Osteocyte (in vitro differentiated cells): ENCODE measurements at regions not wholly inside any gene's neighbourhood (a gene's known extent, or its start where the extent isn't known, plus 50 kb on each side); places are given as distances from the start of the nearest gene placed in this dataset.
A peak's percentile ranks its signal among the peaks of the same experiment; 100 is the strongest.

Experiments
- DNase-seq: peaks from one replicate; pipeline ENCODE4 v3.0.0; 2021; ENCODE audit warnings: mixed read lengths; ENCODE audit not compliant: unreplicated experiment; ENCODE audit errors: extremely low spot score
- H3K27ac Mint-ChIP-seq: one replicate; pipeline ENCODE4 v1.8.0; 2021; ENCODE audit warnings: mild to moderate bottlenecking, mixed read lengths; ENCODE audit not compliant: unreplicated experiment
- H3K27me3 Mint-ChIP-seq: one replicate; pipeline ENCODE4 v1.8.0; 2021; ENCODE audit warnings: mixed read lengths; ENCODE audit not compliant: unreplicated experiment
- H3K36me3 Mint-ChIP-seq: one replicate; pipeline ENCODE4 v1.8.0; 2021; ENCODE audit warnings: mixed read lengths; ENCODE audit not compliant: unreplicated experiment
- H3K4me1 Mint-ChIP-seq: one replicate; pipeline ENCODE4 v1.8.0; 2021; ENCODE audit warnings: mixed read lengths; ENCODE audit not compliant: unreplicated experiment
- H3K4me3 Mint-ChIP-seq: one replicate; pipeline ENCODE4 v1.8.0; 2021; ENCODE audit warnings: mild to moderate bottlenecking, moderate library complexity, mixed read lengths; ENCODE audit not compliant: unreplicated experiment
- H3K9me3 Mint-ChIP-seq: one replicate; pipeline ENCODE4 v1.8.0; 2021; ENCODE audit warnings: mixed read lengths; ENCODE audit not compliant: unreplicated experiment
- TF ChIP-seq, protein P1 (sequence below): fragments of 200-600 bp; sonication (generic); IDR thresholded peaks from 2 replicates; pipeline ENCODE4 v1.5.0; 2021; ENCODE audit warnings: antibody characterized with exemption, mild to moderate bottlenecking, moderate library complexity

DNA sequence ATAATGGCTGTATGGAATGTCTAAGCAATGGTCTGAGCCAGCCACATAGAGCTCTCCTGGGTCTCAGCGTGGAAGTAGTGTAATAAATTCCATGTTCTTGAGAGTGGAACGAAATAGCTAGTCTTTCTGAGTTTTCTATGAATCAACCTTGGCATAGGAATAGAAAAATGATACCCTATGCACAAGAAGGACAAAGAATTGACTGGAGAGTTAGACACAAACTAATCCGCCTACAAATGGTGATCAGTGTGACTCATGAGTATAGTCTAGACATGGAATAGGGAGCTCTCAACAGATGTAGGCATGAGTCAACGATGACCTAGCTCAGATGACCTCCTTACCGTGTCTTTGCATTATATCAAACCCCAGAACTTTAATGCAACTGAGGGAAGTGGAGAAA, 256.8 kb upstream of the GRIN3A start:
- H3K27me3 Mint-ChIP-seq = no peaks in the 10 kb centered on the region
- no peaks in the 10 kb centered on the region for H3K4me1 Mint-ChIP-seq
- DNase-seq = no peak
- TF ChIP-seq, protein P1, sequence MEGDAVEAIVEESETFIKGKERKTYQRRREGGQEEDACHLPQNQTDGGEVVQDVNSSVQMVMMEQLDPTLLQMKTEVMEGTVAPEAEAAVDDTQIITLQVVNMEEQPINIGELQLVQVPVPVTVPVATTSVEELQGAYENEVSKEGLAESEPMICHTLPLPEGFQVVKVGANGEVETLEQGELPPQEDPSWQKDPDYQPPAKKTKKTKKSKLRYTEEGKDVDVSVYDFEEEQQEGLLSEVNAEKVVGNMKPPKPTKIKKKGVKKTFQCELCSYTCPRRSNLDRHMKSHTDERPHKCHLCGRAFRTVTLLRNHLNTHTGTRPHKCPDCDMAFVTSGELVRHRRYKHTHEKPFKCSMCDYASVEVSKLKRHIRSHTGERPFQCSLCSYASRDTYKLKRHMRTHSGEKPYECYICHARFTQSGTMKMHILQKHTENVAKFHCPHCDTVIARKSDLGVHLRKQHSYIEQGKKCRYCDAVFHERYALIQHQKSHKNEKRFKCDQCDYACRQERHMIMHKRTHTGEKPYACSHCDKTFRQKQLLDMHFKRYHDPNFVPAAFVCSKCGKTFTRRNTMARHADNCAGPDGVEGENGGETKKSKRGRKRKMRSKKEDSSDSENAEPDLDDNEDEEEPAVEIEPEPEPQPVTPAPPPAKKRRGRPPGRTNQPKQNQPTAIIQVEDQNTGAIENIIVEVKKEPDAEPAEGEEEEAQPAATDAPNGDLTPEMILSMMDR = no peak
- no peaks in the 10 kb centered on the region for H3K36me3 Mint-ChIP-seq
- H3K27ac Mint-ChIP-seq = no peak overlapping the region
- H3K9me3 Mint-ChIP-seq = no peaks in the 10 kb centered on the region
- no peak overlapping the region for H3K4me3 Mint-ChIP-seq

DNA sequence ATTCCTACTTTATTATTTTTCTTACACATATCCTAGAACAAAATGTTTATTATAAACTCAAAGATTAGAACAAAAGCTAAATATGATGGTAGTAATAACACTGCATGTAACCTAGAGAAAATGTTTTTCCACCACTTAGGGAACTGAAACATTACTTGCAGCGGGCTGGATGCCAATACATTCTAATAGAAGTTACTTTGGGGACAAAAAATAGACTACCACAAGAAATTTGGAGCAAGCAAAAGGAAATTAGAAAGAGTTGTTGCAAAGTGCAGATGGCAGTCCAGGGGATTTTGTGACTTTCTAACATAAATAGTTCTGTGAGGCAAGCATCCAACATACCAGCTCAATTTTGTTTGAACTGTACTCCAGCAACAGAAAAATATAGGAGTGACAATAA, 255.3 kb upstream of the GRIN3A start:
- Mint-ChIP-seq H3K9me3 (no peaks in the 10 kb centered on the region), H3K4me3 (no peak overlapping the region)

DNA sequence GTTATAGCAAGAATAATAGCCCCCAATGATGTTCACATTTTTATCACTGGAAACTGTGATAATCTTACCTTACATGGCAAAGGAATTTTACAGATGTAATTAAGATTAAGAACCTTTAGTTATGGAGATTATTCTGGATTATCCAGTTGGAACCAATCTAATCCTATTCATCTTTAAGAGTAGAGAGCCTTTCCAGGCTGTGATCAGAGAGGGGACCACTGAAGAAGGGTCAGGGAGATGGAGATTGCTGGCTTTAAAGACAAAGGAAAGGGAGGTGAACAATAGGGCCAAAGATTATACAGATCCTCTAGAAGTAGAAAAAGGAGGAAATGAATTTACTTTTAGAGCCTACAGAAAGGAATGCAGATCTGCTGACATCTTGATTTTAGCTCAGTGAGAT, 253.5 kb upstream of the GRIN3A start:
- Mint-ChIP-seq H3K4me3 (no peak overlapping the region), H3K9me3 (no peaks in the 10 kb centered on the region)

More for the DNA sequence above, 255.3 kb upstream of the GRIN3A start:
- H3K27ac Mint-ChIP-seq = no peak overlapping the region
- TF ChIP-seq, protein P1 = no peak
- H3K27me3 Mint-ChIP-seq = no peaks in the 10 kb centered on the region
- DNase-seq = no peak
- H3K4me1 Mint-ChIP-seq = no peaks in the 10 kb centered on the region
- no peaks in the 10 kb centered on the region for H3K36me3 Mint-ChIP-seq

DNA sequence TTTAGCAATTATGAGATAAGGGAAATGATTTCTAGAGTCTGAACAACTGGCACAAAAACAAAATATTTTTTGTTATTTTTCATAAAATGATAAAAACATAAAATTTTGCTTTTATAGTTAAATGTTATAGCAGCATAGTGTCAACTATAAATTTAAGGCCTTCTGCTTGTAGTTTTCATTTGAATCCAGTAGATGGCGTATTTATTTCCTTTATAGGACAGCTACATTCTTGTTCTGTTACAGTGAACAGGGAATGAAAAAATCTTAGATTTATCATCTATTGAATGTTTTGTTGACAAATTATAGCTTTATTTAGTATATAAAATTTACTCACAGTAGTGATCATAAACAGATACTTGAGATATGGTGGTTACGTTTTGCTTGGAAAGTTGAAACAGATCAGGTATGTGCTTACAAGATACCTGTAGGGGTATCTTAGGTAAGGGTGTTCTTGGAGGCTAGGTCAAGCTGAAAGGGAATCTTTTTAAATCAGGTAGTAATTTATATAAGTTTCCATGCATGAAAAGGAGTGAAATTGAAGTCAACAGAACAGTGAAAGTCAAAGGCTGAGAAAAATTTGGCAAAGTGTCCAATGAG, 239.3 kb upstream of the GRIN3A start:
- no peaks in the 10 kb centered on the region for H3K9me3 Mint-ChIP-seq
- H3K36me3 Mint-ChIP-seq = no peaks in the 10 kb centered on the region
- no peak overlapping the region for H3K27ac Mint-ChIP-seq
- DNase-seq = no peak
- no peaks in the 10 kb centered on the region for H3K4me1 Mint-ChIP-seq
- TF ChIP-seq, protein P1 = peak; percentile 68
- H3K27me3 Mint-ChIP-seq = peaks cover 6% of the 10 kb centered on the region
- H3K4me3 Mint-ChIP-seq = no peak overlapping the region

More for the DNA sequence above, 253.5 kb upstream of the GRIN3A start:
- TF ChIP-seq, protein P1 = no peak
- Mint-ChIP-seq H3K4me1 (no peaks in the 10 kb centered on the region), H3K27me3 (no peaks in the 10 kb centered on the region), H3K27ac (no peak overlapping the region), H3K36me3 (no peaks in the 10 kb centered on the region)
- no peak for DNase-seq

DNA sequence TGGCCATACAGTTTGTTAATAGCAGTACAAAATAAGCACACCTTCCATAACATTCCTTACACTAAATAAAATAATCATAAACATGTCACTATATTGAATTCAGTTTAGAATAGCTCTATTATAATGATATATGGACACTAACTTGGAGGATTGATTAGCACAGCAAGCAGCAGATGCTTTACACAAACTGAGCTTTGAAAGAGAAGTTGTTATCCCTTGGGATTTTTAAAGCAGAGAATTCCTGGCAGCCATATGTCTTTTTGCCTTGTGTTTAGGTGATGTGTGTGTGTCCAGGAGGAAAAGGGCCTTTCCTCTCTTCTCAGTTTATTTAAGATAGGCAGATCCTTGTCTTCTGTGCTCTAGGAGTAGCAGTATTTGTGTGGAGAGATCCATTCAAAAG, 232.2 kb upstream of the GRIN3A start:
- H3K36me3 Mint-ChIP-seq = no peaks in the 10 kb centered on the region
- no peak overlapping the region for H3K27ac Mint-ChIP-seq
- no peak overlapping the region for H3K4me3 Mint-ChIP-seq
- no peaks in the 10 kb centered on the region for H3K9me3 Mint-ChIP-seq
- TF ChIP-seq, protein P1 = no peak
- peaks cover 5% of the 10 kb centered on the region for H3K27me3 Mint-ChIP-seq
- no peak for DNase-seq
- no peaks in the 10 kb centered on the region for H3K4me1 Mint-ChIP-seq
